IPS DF 6.9 (cell line): ENCODE measurements at regions not wholly inside any gene's neighbourhood (a gene's known extent, or its start where the extent isn't known, plus 50 kb on each side); places are given as distances from the start of the nearest gene placed in this dataset.
"Not testable (repeated sequence)": the region's sequence is repeated elsewhere in the genome, so short reads cannot be mapped to it uniquely, and the experiment has no call there.

Experiments
- DNase-seq: peaks from one replicate; pipeline ENCODE4 v3.0.0-alpha.2; 2013; ENCODE audit warnings: low read depth, low spot score
- H3K27ac ChIP-seq: one replicate; pipeline ENCODE4 v1.5.1; 2013; ENCODE audit warnings: low read length, control low read depth
- H3K27me3 ChIP-seq: 2 replicates; pipeline ENCODE4 v1.6.1; 2013; ENCODE audit warnings: mild to moderate bottlenecking, low read length; ENCODE audit not compliant: control insufficient read depth, insufficient read depth
- H3K36me3 ChIP-seq: 2 replicates; pipeline ENCODE4 v1.6.1; 2013; ENCODE audit warnings: low read length; ENCODE audit not compliant: control insufficient read depth, insufficient read depth
- H3K4me1 ChIP-seq: 2 replicates; pipeline ENCODE4 v1.6.1; 2013; ENCODE audit warnings: low read length; ENCODE audit not compliant: control insufficient read depth, insufficient read depth
- H3K4me3 ChIP-seq: 2 replicates; pipeline ENCODE4 v1.5.1; 2013; ENCODE audit warnings: mild to moderate bottlenecking, low read length
- H3K9me3 ChIP-seq: 2 replicates; pipeline ENCODE4 v1.6.1; 2013; ENCODE audit warnings: low read length, inconsistent platforms; ENCODE audit not compliant: control insufficient read depth, insufficient read depth
- WGBS: extraction: QIAGEN DNeasy Blood & Tissue Kit; methylation state at CpG from one replicate; pipeline ENCODE4 v1.1.7; 2013; ENCODE audit warnings: mixed read lengths, missing lambda C conversion rate; ENCODE audit not compliant: insufficient read length, insufficient coverage; 5-methylcytosine and 5-hydroxymethylcytosine counted together

DNA sequence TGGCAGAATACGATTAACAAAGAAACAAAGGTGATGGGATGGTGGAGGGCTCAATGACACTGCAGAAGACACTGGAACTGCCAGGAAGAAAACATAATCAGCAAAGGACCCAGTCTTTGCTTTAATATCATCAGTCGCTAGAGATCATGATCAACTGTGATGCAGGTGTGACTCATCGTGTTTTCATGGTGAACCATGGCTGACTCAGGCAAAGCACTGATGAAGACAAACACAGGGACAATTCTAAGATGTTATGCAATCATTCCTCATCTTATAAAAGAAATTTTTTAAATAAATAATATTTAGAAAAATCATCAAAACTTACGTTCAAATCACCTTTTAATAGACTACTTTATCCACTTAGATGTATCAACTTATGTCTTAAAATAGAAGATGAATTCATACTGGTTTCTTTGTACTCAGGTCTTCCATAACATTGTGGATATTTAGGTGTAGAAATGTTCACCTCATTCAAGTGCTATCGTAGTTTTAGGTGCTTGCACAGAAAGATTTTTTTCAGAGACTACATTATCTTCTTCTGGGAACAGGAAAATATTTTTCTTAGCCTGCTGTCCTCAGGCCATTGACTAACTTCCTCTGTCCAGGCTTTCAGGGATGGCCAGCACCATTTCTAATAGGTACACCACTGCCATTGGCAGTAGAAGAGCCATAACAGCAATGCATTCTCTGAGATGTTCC lies 673.4 kb upstream of the MEF2C start:
- Histone ChIP-seq H3K9me3 (no peaks in the 10 kb centered on the region), H3K36me3 (no peaks in the 10 kb centered on the region), H3K27me3 (no peaks in the 10 kb centered on the region), H3K4me1 (no peaks in the 10 kb centered on the region), H3K4me3 (no peak overlapping the region), H3K27ac (no peak overlapping the region)
- WGBS, result no CpG with 5 or more reads among the region's 5 CpGs
- DNase-seq, result no peak

GRCh38 chr5:89546657-89547056 lies 663.7 kb upstream of the MEF2C start:
- WGBS, result no CpG with 5 or more reads among the region's 1 CpG
- H3K27ac ChIP-seq, result no peak overlapping the region
- no peak for DNase-seq

DNA sequence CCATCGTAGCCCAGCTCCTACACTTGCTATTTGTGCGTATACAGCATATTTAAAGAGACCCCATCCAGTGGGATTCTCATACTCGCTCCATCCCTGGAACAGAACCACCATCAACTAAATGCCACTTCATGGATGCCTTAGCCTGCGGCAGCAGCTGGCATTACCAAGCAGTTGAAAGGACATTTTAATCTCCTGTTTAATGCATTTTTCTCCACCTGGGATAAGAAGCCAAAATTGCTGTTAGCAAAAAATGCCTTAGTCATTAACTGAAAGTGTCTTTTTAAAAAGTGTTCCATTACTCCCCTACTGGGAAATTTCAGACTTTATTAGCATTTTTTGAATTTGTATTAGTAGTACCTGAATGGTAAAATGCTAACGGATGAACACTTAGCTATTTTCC lies 662.6 kb upstream of the MEF2C start:
- WGBS, result no CpG with 5 or more reads among the region's 5 CpGs

More at GRCh38 chr5:89546657-89547056, 663.7 kb upstream of the MEF2C start:
- Histone ChIP-seq H3K27me3 (no peaks in the 10 kb centered on the region), H3K4me1 (peaks cover 2% of the 10 kb centered on the region; the same call in 1 of the 2 replicates), H3K4me3 (no peak overlapping the region), H3K36me3 (no peaks in the 10 kb centered on the region), H3K9me3 (no peaks in the 10 kb centered on the region)

GRCh38 chr5:89545076-89545475 lies 662.1 kb upstream of the MEF2C start:
- Histone ChIP-seq H3K27me3 (no peaks in the 10 kb centered on the region), H3K4me1 (peaks cover 2% of the 10 kb centered on the region; the same call in 1 of the 2 replicates), H3K36me3 (no peaks in the 10 kb centered on the region), H3K9me3 (no peaks in the 10 kb centered on the region), H3K27ac (no peak overlapping the region), H3K4me3 (no peak overlapping the region)
- WGBS, result no CpG with 5 or more reads among the region's 2 CpGs
- DNase-seq, result no peak

More for the DNA sequence above, 662.6 kb upstream of the MEF2C start:
- H3K27me3 ChIP-seq, result no peaks in the 10 kb centered on the region
- no peaks in the 10 kb centered on the region for H3K36me3 ChIP-seq
- no peak overlapping the region for H3K27ac ChIP-seq
- H3K4me3 ChIP-seq, result no peak overlapping the region
- no peaks in the 10 kb centered on the region for H3K9me3 ChIP-seq
- H3K4me1 ChIP-seq, result peaks cover 2% of the 10 kb centered on the region; the same call in 1 of the 2 replicates
- DNase-seq, result no peak

- no CpG with 5 or more reads among the region's 3 CpGs for WGBS
- DNase-seq, result no peak
- Histone ChIP-seq H3K27me3 (no peaks in the 10 kb centered on the region), H3K4me3 (no peak overlapping the region), H3K27ac (no peak overlapping the region), H3K9me3 (no peaks in the 10 kb centered on the region), H3K4me1 (peaks cover 2% of the 10 kb centered on the region; the same call in 1 of the 2 replicates), H3K36me3 (no peaks in the 10 kb centered on the region)
Observed at GRCh38 chr5:89542736-89543135, 659.8 kb upstream of the MEF2C start.

DNA sequence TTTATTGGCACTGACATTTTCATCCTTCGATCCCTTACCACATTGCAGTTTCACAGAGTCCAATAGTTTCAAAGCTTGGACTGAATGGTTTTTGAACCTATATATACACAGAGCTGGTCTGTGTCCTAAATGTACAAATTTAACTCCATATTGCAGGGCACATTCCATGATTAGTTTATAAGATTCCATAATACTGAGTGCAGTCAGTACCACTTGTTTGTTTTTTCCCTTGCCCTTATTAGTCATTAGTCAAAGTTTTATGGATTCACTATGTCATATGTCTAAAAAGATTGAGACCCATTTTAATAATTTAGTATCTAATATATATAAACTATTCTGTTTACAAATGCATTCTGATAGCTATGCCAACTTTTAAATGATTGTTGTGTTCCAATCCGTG lies 654.8 kb upstream of the MEF2C start:
- WGBS, result no CpG with 5 or more reads among the region's 2 CpGs
- DNase-seq, result no peak
- no peak overlapping the region for H3K27ac ChIP-seq
- no peaks in the 10 kb centered on the region for H3K36me3 ChIP-seq
- H3K27me3 ChIP-seq, result no peaks in the 10 kb centered on the region
- H3K9me3 ChIP-seq, result no peaks in the 10 kb centered on the region
- H3K4me1 ChIP-seq, result no peaks in the 10 kb centered on the region
- H3K4me3 ChIP-seq, result no peak overlapping the region

- WGBS, result no CpG with 5 or more reads among the region's 2 CpGs
- Histone ChIP-seq H3K4me3 (no peak overlapping the region), H3K27me3 (no peaks in the 10 kb centered on the region), H3K4me1 (no peaks in the 10 kb centered on the region), H3K36me3 (no peaks in the 10 kb centered on the region), H3K9me3 (no peaks in the 10 kb centered on the region), H3K27ac (no peak overlapping the region)
- no peak for DNase-seq
Observed at GRCh38 chr5:89536020-89536419, 653.0 kb upstream of the MEF2C start.

- WGBS, result no CpG with 5 or more reads among the region's 2 CpGs
- H3K27ac ChIP-seq, result no peak overlapping the region
- H3K36me3 ChIP-seq, result no peaks in the 10 kb centered on the region
- H3K4me1 ChIP-seq, result no peaks in the 10 kb centered on the region
- no peaks in the 10 kb centered on the region for H3K27me3 ChIP-seq
- no peak for DNase-seq
- no peaks in the 10 kb centered on the region for H3K9me3 ChIP-seq
- no peak overlapping the region for H3K4me3 ChIP-seq
Observed at GRCh38 chr5:89535411-89535810, 652.4 kb upstream of the MEF2C start.

- Histone ChIP-seq H3K4me3 (no peak overlapping the region), H3K36me3 (no peaks in the 10 kb centered on the region), H3K4me1 (no peaks in the 10 kb centered on the region), H3K27me3 (no peaks in the 10 kb centered on the region), H3K9me3 (no peaks in the 10 kb centered on the region), H3K27ac (no peak overlapping the region)
- DNase-seq, result no peak
Observed at GRCh38 chr5:89534331-89534730, 651.3 kb upstream of the MEF2C start.

DNA sequence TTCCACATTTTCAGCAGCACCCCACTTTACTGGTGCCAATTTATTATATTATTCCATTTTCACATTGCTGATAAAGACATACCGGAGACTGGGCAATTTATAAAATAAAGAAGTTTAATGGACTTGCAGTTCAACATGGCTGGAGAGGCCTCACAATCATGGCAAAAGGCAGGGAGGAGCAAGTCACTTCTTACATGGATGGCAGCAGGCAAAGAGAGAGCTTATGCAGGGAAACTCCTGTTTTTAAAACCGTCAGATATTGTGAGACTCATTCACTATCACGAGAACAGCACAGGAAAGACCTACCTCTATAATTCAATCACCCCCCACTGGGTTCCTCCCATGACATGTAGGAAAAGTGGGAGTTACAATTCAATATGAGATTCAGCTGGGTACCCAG lies 641.8 kb upstream of the MEF2C start:
- H3K36me3 ChIP-seq, result no peaks in the 10 kb centered on the region
- no CpG with 5 or more reads among the region's 3 CpGs for WGBS
- DNase-seq, result no peak
- H3K27me3 ChIP-seq, result no peaks in the 10 kb centered on the region
- H3K4me1 ChIP-seq, result no peaks in the 10 kb centered on the region
- H3K9me3 ChIP-seq, result no peaks in the 10 kb centered on the region; the same call in 1 of the 2 replicates
- no peak overlapping the region for H3K27ac ChIP-seq
- no peak overlapping the region for H3K4me3 ChIP-seq

GRCh38 chr5:89523867-89524266 lies 640.9 kb upstream of the MEF2C start:
- not testable (repeated sequence) for H3K36me3 ChIP-seq, H3K9me3 ChIP-seq, H3K27me3 ChIP-seq, H3K27ac ChIP-seq, DNase-seq, H3K4me1 ChIP-seq, H3K4me3 ChIP-seq
